Activated naive CD4-positive, alpha-beta T cell treated with anti-CD3 and anti-CD28 coated beads for 36 hours (primary cell): ENCODE measurements at regions not wholly inside any gene's neighbourhood (a gene's known extent, or its start where the extent isn't known, plus 50 kb on each side); places are given as distances from the start of the nearest gene placed in this dataset.
"Not testable (repeated sequence)": the region's sequence is repeated elsewhere in the genome, so short reads cannot be mapped to it uniquely, and the experiment has no call there.

ENCODE experiments used
- CTCF ChIA-PET: fragments of 350-600 bp; sonication (Branson Sonifier 250); formaldehyde crosslinking; loops from one replicate; lab custom pipeline; 2021; ENCODE audit warnings: antibody characterized with exemption; lab: Charles Lee
- DNase-seq: peaks from one replicate; pipeline ENCODE4 v3.0.0-alpha.2; 2020
- H3K27ac Mint-ChIP-seq: one replicate; pipeline ENCODE4 v1.8.0; 2021; ENCODE audit warnings: mild to moderate bottlenecking, mixed read lengths
- H3K27me3 Mint-ChIP-seq: one replicate; pipeline ENCODE4 v1.8.0; 2021; ENCODE audit warnings: low read depth, mixed read lengths
- H3K36me3 Mint-ChIP-seq: one replicate; pipeline ENCODE4 v1.8.0; 2021; ENCODE audit warnings: low read depth, mixed read lengths
- H3K4me1 Mint-ChIP-seq: one replicate; pipeline ENCODE4 v1.8.0; 2021; ENCODE audit warnings: low read depth, mixed read lengths
- H3K4me3 Mint-ChIP-seq: one replicate; pipeline ENCODE4 v1.8.0; 2021; ENCODE audit warnings: mild to moderate bottlenecking, moderate library complexity, mixed read lengths
- H3K9me3 Mint-ChIP-seq: one replicate; pipeline ENCODE4 v1.8.0; 2021; ENCODE audit warnings: mixed read lengths
- intact Hi-C: fragments of 100-400 bp; cut with micrococcal nuclease; formaldehyde crosslinking; loops from one replicate; pipeline ENCODE4 v1.15.1; 2023

DNA sequence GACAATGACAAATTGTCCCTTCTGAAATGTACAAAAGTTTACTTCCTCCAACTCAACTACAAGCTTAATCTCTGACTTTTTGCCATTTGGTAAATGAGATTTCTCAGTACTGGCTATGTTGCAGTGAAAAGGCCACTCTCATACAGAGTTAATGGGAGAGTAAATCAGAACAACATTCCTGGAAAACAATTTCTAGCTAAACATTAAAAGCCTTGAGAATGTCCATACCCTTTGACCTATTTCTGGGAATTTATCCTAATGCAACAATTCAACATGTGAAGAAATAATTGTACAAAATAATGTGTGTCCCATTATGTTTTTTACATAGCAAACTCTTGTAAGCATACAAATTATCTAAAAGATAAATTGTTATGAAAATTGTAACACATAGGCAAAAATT lies 56.3 kb upstream of the SPEF2 start:
- CTCF ChIA-PET: interaction anchor here (0.7 kb wide), 1 partner anchor 164 kb away, joined by 3 read pairs; no protein-coding TSS in a partner anchor
- Mint-ChIP-seq H3K9me3 (peaks cover 28% of the 10 kb centered on the region), H3K27me3 (no peaks in the 10 kb centered on the region)

DNA sequence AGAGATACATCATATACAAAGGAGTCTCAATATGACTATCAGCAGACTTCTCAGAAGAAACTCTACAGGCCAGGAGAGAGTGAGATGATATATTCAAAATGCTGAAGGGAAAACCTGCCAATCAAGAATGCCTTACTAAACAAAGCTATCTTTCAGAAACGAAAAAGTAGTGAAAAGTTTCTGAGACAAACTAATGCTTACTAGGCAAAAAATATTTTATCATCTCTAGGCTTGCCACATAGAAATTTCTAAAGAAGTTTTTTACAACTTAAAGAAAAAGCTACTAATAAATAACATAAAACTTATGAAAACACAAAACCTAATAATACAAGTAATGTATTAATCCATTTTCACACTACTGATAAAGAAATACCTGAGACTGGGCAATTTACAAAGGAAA lies 59.9 kb upstream of the SPEF2 start:
- Mint-ChIP-seq H3K27ac (no peak overlapping the region), H3K4me3 (no peak overlapping the region), H3K27me3 (no peaks in the 10 kb centered on the region), H3K9me3 (peaks cover 23% of the 10 kb centered on the region), H3K4me1 (no peaks in the 10 kb centered on the region), H3K36me3 (no peaks in the 10 kb centered on the region)
- CTCF ChIA-PET: no interaction called here
- intact Hi-C loops: no loop called here
- DNase-seq: no peak

More for the DNA sequence above, 56.3 kb upstream of the SPEF2 start:
- intact Hi-C loops: no loop called here
- Mint-ChIP-seq H3K36me3 (no peaks in the 10 kb centered on the region), H3K4me3 (no peak overlapping the region), H3K4me1 (no peaks in the 10 kb centered on the region), H3K27ac (no peak overlapping the region)
- no peak for DNase-seq

DNA sequence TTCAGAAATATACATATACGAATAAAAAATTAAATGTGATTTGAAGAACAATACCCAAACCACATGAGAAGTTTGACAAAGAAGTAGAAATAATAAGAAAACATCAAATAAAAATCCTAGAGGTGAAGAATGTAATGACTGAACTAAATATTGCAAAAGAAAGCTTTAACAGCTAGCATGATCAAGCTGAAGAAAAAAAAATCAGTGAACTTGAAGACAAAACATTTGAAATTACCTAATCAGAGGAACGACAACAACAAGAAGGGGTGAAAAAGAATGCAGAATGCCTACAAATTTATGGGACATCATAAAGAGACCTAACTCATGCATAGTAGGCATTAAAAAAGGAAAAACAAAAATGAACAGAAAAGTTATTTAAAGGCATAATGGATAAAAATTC lies 60.5 kb upstream of the SPEF2 start:
- H3K27ac Mint-ChIP-seq: no peak overlapping the region
- intact Hi-C loops: no loop called here

GRCh38 chr5:35554016-35554415 lies 63.6 kb upstream of the SPEF2 start:
- H3K4me1 Mint-ChIP-seq: no peaks in the 10 kb centered on the region
- no peaks in the 10 kb centered on the region for H3K27me3 Mint-ChIP-seq
- intact Hi-C loops: no loop called here
- peaks cover 19% of the 10 kb centered on the region for H3K9me3 Mint-ChIP-seq
- DNase-seq: no peak
- H3K27ac Mint-ChIP-seq: no peak overlapping the region
- no peaks in the 10 kb centered on the region for H3K36me3 Mint-ChIP-seq
- CTCF ChIA-PET: no interaction called here
- no peak overlapping the region for H3K4me3 Mint-ChIP-seq

More for the DNA sequence above, 60.5 kb upstream of the SPEF2 start:
- CTCF ChIA-PET: no interaction called here
- DNase-seq: no peak
- H3K36me3 Mint-ChIP-seq: no peaks in the 10 kb centered on the region
- H3K4me3 Mint-ChIP-seq: no peak overlapping the region
- H3K27me3 Mint-ChIP-seq: no peaks in the 10 kb centered on the region
- no peaks in the 10 kb centered on the region for H3K4me1 Mint-ChIP-seq
- H3K9me3 Mint-ChIP-seq: peaks cover 19% of the 10 kb centered on the region

DNA sequence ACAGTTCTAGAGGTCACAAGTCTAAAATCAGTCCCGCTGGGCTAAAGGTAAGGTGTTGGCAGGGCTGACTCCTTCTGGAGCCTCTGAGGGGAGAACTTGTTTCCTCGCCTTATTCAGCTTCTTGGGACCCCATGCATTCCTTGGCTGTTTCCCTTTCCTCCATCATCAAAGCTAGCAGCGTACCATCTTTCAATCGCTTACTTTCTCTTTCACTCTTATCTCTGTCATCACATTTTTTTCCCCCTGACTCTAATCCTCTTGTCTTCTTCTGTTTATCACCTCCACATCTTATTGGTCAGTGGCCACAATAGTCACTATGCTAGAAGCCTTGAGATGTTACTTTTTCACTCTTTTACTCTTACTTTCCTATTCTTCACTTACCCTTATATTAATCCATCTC lies 72.5 kb upstream of the SPEF2 start:
- H3K36me3 Mint-ChIP-seq: no peaks in the 10 kb centered on the region
- DNase-seq: no peak
- peaks cover 9% of the 10 kb centered on the region for H3K27me3 Mint-ChIP-seq
- CTCF ChIA-PET: interaction anchor here (1.6 kb wide), 1 partner anchor 381 kb away, joined by 3 read pairs; no protein-coding TSS in a partner anchor
- no peak overlapping the region for H3K27ac Mint-ChIP-seq
- no peaks in the 10 kb centered on the region for H3K4me1 Mint-ChIP-seq
- intact Hi-C loops: no loop called here
- H3K4me3 Mint-ChIP-seq: no peak overlapping the region
- H3K9me3 Mint-ChIP-seq: peaks cover 1% of the 10 kb centered on the region

GRCh38 chr5:35543408-35543807 lies 74.3 kb upstream of the SPEF2 start:
- peaks cover 1% of the 10 kb centered on the region for H3K9me3 Mint-ChIP-seq
- CTCF ChIA-PET: no interaction called here
- no peaks in the 10 kb centered on the region for H3K36me3 Mint-ChIP-seq
- H3K4me1 Mint-ChIP-seq: no peaks in the 10 kb centered on the region
- H3K27ac Mint-ChIP-seq: no peak overlapping the region
- intact Hi-C loops: no loop called here
- no peak overlapping the region for H3K4me3 Mint-ChIP-seq
- peaks cover 9% of the 10 kb centered on the region for H3K27me3 Mint-ChIP-seq
- no peak for DNase-seq

DNA sequence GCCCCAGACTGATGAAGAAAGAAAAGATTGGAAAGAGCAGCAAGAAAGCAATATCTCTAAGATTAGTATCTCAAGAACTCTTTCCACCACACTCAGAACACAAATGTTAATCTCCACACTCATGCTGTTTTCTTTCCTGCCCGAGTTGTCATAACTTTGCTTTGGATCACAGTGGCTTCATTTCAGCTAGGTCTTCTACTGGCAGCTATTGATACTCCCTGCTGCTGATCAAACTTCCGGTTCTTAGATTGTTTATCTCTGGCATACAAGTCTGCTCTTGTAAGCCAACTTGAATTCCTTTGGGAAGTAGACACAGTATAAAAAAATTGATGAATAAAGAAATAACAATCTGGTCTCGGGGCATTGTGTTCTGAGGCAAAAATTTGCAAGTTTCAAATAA lies 77.7 kb upstream of the SPEF2 start:
- no peaks in the 10 kb centered on the region for H3K4me1 Mint-ChIP-seq
- intact Hi-C loops: no loop called here
- H3K9me3 Mint-ChIP-seq: peaks cover 1% of the 10 kb centered on the region
- CTCF ChIA-PET: no interaction called here
- H3K27me3 Mint-ChIP-seq: peaks cover 2% of the 10 kb centered on the region
- H3K36me3 Mint-ChIP-seq: no peaks in the 10 kb centered on the region
- no peak overlapping the region for H3K27ac Mint-ChIP-seq
- DNase-seq: no peak
- no peak overlapping the region for H3K4me3 Mint-ChIP-seq

DNA sequence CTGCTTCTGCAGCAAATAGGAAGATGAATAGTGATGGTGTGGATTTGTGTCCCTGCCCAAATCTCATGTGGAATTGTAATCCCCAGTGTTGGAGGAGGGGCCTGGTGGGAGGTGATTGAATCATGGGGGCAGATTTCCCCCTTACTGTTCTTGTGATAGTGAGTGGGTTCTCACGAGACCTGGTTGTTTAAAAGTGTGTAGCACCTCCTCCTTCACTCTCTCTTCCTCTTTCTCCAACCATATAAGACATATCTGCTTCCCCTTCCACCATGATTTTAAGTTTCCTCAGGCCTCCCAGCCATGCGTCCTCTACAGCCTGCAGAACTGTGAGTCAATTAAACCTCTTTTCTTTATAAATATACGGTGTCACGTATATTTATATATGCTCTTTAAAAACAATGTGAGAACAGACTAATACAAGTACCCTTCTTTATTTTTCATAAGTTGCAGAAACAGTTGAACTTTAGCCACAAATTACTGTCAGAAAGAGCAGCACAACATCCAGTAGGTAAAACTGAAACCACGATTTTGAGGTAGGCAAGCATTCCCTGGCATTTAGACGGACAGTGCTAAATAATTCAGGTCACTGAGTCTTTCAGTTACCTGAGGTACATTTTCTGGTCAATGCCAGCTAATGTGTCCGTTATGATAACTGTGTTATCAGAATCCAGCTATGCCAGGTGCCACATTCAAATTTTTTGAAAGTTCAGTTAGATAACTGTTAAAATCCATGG lies 79.3 kb upstream of the SPEF2 start:
- intact Hi-C loops: no loop called here
- no peak for DNase-seq
- Mint-ChIP-seq H3K36me3 (no peaks in the 10 kb centered on the region), H3K27ac (no peak overlapping the region), H3K4me1 (no peaks in the 10 kb centered on the region), H3K4me3 (no peak overlapping the region), H3K27me3 (peaks cover 2% of the 10 kb centered on the region), H3K9me3 (peaks cover 1% of the 10 kb centered on the region)
- CTCF ChIA-PET: no interaction called here

GRCh38 chr5:35533156-35533555 lies 84.5 kb upstream of the SPEF2 start:
- Mint-ChIP-seq H3K27me3 (no peaks in the 10 kb centered on the region), H3K27ac (no peak overlapping the region), H3K4me1 (no peaks in the 10 kb centered on the region), H3K4me3 (no peak overlapping the region), H3K36me3 (no peaks in the 10 kb centered on the region), H3K9me3 (no peaks in the 10 kb centered on the region)
- intact Hi-C loops: no loop called here
- CTCF ChIA-PET: interaction anchor here (1.1 kb wide), 1 partner anchor 444 kb away, joined by 4 read pairs; no protein-coding TSS in a partner anchor
- DNase-seq: no peak

GRCh38 chr5:35531553-35531952 lies 86.1 kb upstream of the SPEF2 start:
- DNase-seq, CTCF ChIA-PET, H3K9me3 Mint-ChIP-seq, H3K4me3 Mint-ChIP-seq, H3K4me1 Mint-ChIP-seq, H3K36me3 Mint-ChIP-seq, H3K27ac Mint-ChIP-seq, intact Hi-C loops, H3K27me3 Mint-ChIP-seq: not testable (repeated sequence)

DNA sequence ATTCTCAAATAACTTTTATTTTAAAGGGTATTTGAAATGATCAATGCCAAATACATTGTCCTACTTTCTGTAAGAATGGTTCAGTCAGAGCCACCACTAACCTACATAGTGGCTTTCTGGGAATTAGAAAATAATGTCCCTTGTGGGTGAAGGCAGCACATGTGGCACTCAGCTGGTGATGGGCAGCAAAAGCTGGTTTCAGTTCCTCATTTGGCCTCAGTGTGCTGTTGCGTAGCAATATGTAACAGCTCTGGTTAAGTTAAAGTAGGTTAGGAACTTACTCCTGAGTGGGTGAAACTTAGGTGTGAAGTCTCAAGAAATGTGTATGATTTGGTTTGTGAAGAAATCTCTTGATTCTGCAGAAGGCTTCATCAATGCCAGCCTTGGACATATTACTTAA lies 99.6 kb upstream of the SPEF2 start:
- Mint-ChIP-seq H3K9me3 (peaks cover 3% of the 10 kb centered on the region), H3K36me3 (no peaks in the 10 kb centered on the region), H3K27ac (no peak overlapping the region), H3K27me3 (peaks cover under 1% of the 10 kb centered on the region), H3K4me3 (no peak overlapping the region), H3K4me1 (no peaks in the 10 kb centered on the region)
- CTCF ChIA-PET: no interaction called here
- intact Hi-C loops: no loop called here
- no peak for DNase-seq

DNA sequence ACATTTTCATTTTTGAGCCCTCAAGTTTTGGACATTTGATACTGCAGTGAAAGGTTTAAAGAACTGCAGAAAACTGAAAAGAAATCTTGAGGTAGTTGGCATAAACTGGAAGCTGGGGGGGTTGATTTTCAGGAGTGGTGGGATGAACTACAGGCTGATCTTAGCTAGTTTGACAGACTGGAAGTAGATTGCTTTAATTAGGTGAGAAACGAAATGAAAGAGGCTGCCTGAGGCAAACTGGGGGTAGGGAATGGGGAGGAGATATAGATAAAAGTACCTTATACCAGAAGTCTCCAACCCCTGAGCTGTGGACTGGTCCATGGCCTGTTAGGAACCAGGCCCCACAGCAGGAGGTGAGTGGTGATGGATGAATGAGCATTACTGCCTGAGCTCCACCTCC lies 101.4 kb upstream of the SPEF2 start:
- peaks cover 6% of the 10 kb centered on the region for H3K9me3 Mint-ChIP-seq
- no peak overlapping the region for H3K27ac Mint-ChIP-seq
- DNase-seq: no peak
- intact Hi-C loops: no loop called here
- peaks cover 1% of the 10 kb centered on the region for H3K27me3 Mint-ChIP-seq
- no peaks in the 10 kb centered on the region for H3K36me3 Mint-ChIP-seq
- CTCF ChIA-PET: interaction anchor here (1.1 kb wide), 1 partner anchor 408 kb away, joined by 3 read pairs; no protein-coding TSS in a partner anchor
- no peak overlapping the region for H3K4me3 Mint-ChIP-seq
- H3K4me1 Mint-ChIP-seq: no peaks in the 10 kb centered on the region

GRCh38 chr5:35513612-35514011 lies 104.1 kb upstream of the SPEF2 start:
- Mint-ChIP-seq H3K36me3 (no peaks in the 10 kb centered on the region), H3K9me3 (peaks cover 6% of the 10 kb centered on the region), H3K4me1 (no peaks in the 10 kb centered on the region), H3K27ac (no peak overlapping the region), H3K4me3 (no peak overlapping the region), H3K27me3 (peaks cover 5% of the 10 kb centered on the region)
- DNase-seq: no peak
- intact Hi-C loops: no loop called here
- CTCF ChIA-PET: no interaction called here
